IMR-90 (cell line): ENCODE measurements at regions not wholly inside any gene's neighbourhood (a gene's known extent, or its start where the extent isn't known, plus 50 kb on each side); places are given as distances from the start of the nearest gene placed in this dataset.

Experiments
- ATAC-seq: fragments of 200-7000 bp; cut with Tn5 transposase; 2 replicates; pipeline ENCODE4 v1.9.1; 2020; ENCODE audit warnings: low read depth, mild to moderate bottlenecking, moderate library complexity
- BruUV-seq: library from RNA; stranded (reverse); fragments of 400-500 nt; replicated peaks from 2 replicates; lab custom pipeline; 2021; lab: Mats Ljungman, UMichigan
- CTCF ChIA-PET: fragments of 300-600 bp; formaldehyde crosslinking; extraction: SDS; loops from one replicate; lab custom pipeline; 2021; ENCODE audit warnings: antibody characterized with exemption; lab: Yijun Ruan, JAX
- POLR2A ChIA-PET: fragments of 300-600 bp; sonication (Branson Sonifier 250); formaldehyde crosslinking; loops from one replicate; lab custom pipeline; 2022; ENCODE audit warnings: antibody characterized with exemption; ENCODE audit not compliant: unreplicated experiment; lab: Charles Lee
- DNase-seq: peaks from one replicate; pipeline ENCODE4 v3.0.0; 2013
- H2AFZ ChIP-seq: replicated peaks from 2 replicates; pipeline ENCODE3; 2013; ENCODE audit warnings: low read length, mild to moderate bottlenecking; ENCODE audit not compliant: poor library complexity
- H2AK5ac ChIP-seq: 2 replicates; pipeline ENCODE4 v1.6.1; 2013; ENCODE audit warnings: low read depth, low read length, inconsistent platforms
- H2AK9ac ChIP-seq: replicated peaks from 2 replicates; pipeline ENCODE3; 2013; ENCODE audit warnings: mild to moderate bottlenecking, low read depth, low read length, moderate library complexity; ENCODE audit not compliant: poor library complexity
- H2BK120ac ChIP-seq: 2 replicates; pipeline ENCODE4 v1.6.1; 2013; ENCODE audit warnings: low read depth, low read length, inconsistent platforms
- H2BK15ac ChIP-seq: 3 replicates; pipeline ENCODE4 v1.6.1; 2013; ENCODE audit warnings: low read depth, low read length, inconsistent platforms
- H2BK20ac ChIP-seq: 2 replicates; pipeline ENCODE4 v1.6.1; 2013; ENCODE audit warnings: low read depth, mild to moderate bottlenecking, inconsistent platforms, low read length, moderate library complexity
- H2BK5ac ChIP-seq: 2 replicates; pipeline ENCODE4 v1.6.1; 2013; ENCODE audit warnings: mild to moderate bottlenecking, low read depth, low read length, inconsistent platforms; ENCODE audit not compliant: poor library complexity, severe bottlenecking
- H3K14ac ChIP-seq: replicated peaks from 2 replicates; pipeline ENCODE4 v1.6.1; 2013; ENCODE audit warnings: low read depth, low read length, inconsistent platforms
- H3K18ac ChIP-seq: 2 replicates; pipeline ENCODE4 v1.6.1; 2013; ENCODE audit warnings: low read depth, low read length, control low read depth
- H3K23ac ChIP-seq: 2 replicates; pipeline ENCODE4 v1.6.1; 2013; ENCODE audit warnings: low read depth, low read length, inconsistent platforms
- H3K27ac ChIP-seq: 2 replicates; pipeline ENCODE4 v1.5.1; 2013; ENCODE audit warnings: mild to moderate bottlenecking, control low read depth, low read length; ENCODE audit not compliant: insufficient read depth
- H3K27me3 ChIP-seq: 2 replicates; pipeline ENCODE4 v1.6.1; 2013; ENCODE audit warnings: low read length; ENCODE audit not compliant: control insufficient read depth, insufficient read depth
- H3K36me3 ChIP-seq: 2 replicates; pipeline ENCODE4 v1.6.1; 2013; ENCODE audit warnings: low read length, mixed read lengths; ENCODE audit not compliant: control insufficient read depth, insufficient read depth
- H3K4ac ChIP-seq: 2 replicates; pipeline ENCODE4 v1.6.1; 2013; ENCODE audit warnings: low read depth, low read length, inconsistent platforms
- H3K4me1 ChIP-seq: 2 replicates; pipeline ENCODE4 v1.6.1; 2013; ENCODE audit warnings: low read length, mixed read lengths; ENCODE audit not compliant: control insufficient read depth, insufficient read depth
- H3K4me2 ChIP-seq: 2 replicates; pipeline ENCODE4 v1.6.1; 2013; ENCODE audit warnings: low read depth, mild to moderate bottlenecking, control low read depth, low read length, moderate library complexity
- H3K4me3 ChIP-seq: 2 replicates; pipeline ENCODE4 v1.5.1; 2013; ENCODE audit warnings: low read depth, mild to moderate bottlenecking, control low read depth, low read length, moderate library complexity; ENCODE audit not compliant: insufficient read depth
- H3K56ac ChIP-seq: 2 replicates; pipeline ENCODE4 v1.6.1; 2013; ENCODE audit warnings: low read length, inconsistent platforms; ENCODE audit not compliant: insufficient read depth; ENCODE audit errors: extremely low read depth
- H3K79me1 ChIP-seq, 2 experiments: 2 replicates each; pipeline ENCODE4 v1.6.1; 2013; ENCODE audit warnings: low read length in 2 of 2, inconsistent platforms in 1 of 2, low read depth in 1 of 2
- H3K9ac ChIP-seq: 2 replicates; pipeline ENCODE4 v1.6.1; 2013; ENCODE audit warnings: low read depth, low read length, control low read depth
- H3K9me1 ChIP-seq: 2 replicates; pipeline ENCODE4 v1.6.1; 2013; ENCODE audit warnings: low read length, inconsistent platforms; ENCODE audit not compliant: insufficient read depth
- H3K9me3 ChIP-seq: 2 replicates; pipeline ENCODE4 v1.6.1; 2013; ENCODE audit warnings: low read length; ENCODE audit not compliant: control insufficient read depth, insufficient read depth
- H4K20me1 ChIP-seq: 2 replicates; pipeline ENCODE4 v1.6.1; 2013; ENCODE audit warnings: low read length, inconsistent platforms; ENCODE audit not compliant: insufficient read depth
- H4K5ac ChIP-seq: 2 replicates; pipeline ENCODE4 v1.6.1; 2013; ENCODE audit warnings: mild to moderate bottlenecking, low read depth, low read length, control low read depth
- H4K8ac ChIP-seq, 2 experiments: 2 replicates each; pipeline ENCODE4 v1.6.1; 2013; ENCODE audit warnings: low read depth in 2 of 2, low read length in 2 of 2, control low read depth in 1 of 2, inconsistent platforms in 1 of 2
- H4K91ac ChIP-seq: 2 replicates; pipeline ENCODE4 v1.6.1; 2013; ENCODE audit warnings: low read depth, low read length, inconsistent platforms; ENCODE audit not compliant: insufficient read depth
- CEBPB ChIP-seq: IDR thresholded peaks from 2 replicates; pipeline ENCODE4 v1.6.1; 2012; ENCODE audit warnings: low read depth, low read length, improper control_type of control experiment
- CHD1 ChIP-seq: IDR thresholded peaks from 2 replicates; pipeline ENCODE4 v1.6.1; 2012; ENCODE audit warnings: low read depth, low read length, improper control_type of control experiment
- CTCF ChIP-seq: conservative IDR thresholded peaks from 2 replicates; pipeline ENCODE4 v1.5.1; 2012; ENCODE audit warnings: mild to moderate bottlenecking, low read depth, low read length, improper control_type of control experiment
- MAZ ChIP-seq: IDR thresholded peaks from 2 replicates; pipeline ENCODE4 v1.6.1; 2012; ENCODE audit warnings: low read depth, mild to moderate bottlenecking, low read length, improper control_type of control experiment, moderate library complexity, borderline replicate concordance
- NFE2L2 ChIP-seq: fragments of 150-350 bp; IDR thresholded peaks from 2 replicates; pipeline ENCODE4 v1.6.1; 2016; ENCODE audit warnings: low read depth, mild to moderate bottlenecking, low read length
- POLR2A ChIP-seq: IDR thresholded peaks from 2 replicates; pipeline ENCODE4 v1.6.1; 2012; ENCODE audit warnings: mild to moderate bottlenecking, low read depth, low read length
- RAD21 ChIP-seq: IDR thresholded peaks from 2 replicates; pipeline ENCODE4 v1.6.1; 2012; ENCODE audit warnings: low read length, improper control_type of control experiment
- SMC3 ChIP-seq: fragments of 150-350 bp; IDR thresholded peaks from 2 replicates; pipeline ENCODE4 v1.6.1; 2016; ENCODE audit warnings: low read depth, mild to moderate bottlenecking, antibody characterized with exemption, low read length, moderate library complexity
- WGBS, 2 experiments: methylation state at CpG; one replicate each; pipeline versions ENCODE4 v1.1.5 to v1.1.7; 2013; ENCODE audit warnings: missing lambda C conversion rate in 2 of 2; ENCODE audit not compliant: insufficient read length in 1 of 2; ENCODE audit errors: extremely low coverage in 2 of 2; 5-methylcytosine and 5-hydroxymethylcytosine counted together
- dilution Hi-C: fragments of 300-500 bp; cut with HindIII; formaldehyde crosslinking; loops from one replicate; pipeline ENCODE4 v1.14.3; 2018; ENCODE audit warnings: low sequenced_read_pairs; ENCODE audit not compliant: unreplicated experiment
- in situ Hi-C: fragments of 300-500 bp; cut with MboI; formaldehyde crosslinking; loops from 3 replicates; pipeline ENCODE4 v1.14.3; 2019; ENCODE audit warnings: low sequenced_read_pairs, inconsistent platforms, mixed read lengths
- intact Hi-C: fragments of 100-400 bp; cut with micrococcal nuclease; formaldehyde crosslinking; loops from 2 replicates; pipeline ENCODE4 v1.10.0; 2022

- Histone ChIP-seq H4K5ac (no peak overlapping the region), H3K23ac (no peak overlapping the region), H2BK20ac (no peak overlapping the region), H3K18ac (no peak overlapping the region), H2BK15ac (no peak overlapping the region), H2AK5ac (no peak overlapping the region), H4K8ac (no peak overlapping the region), H2BK5ac (no peak overlapping the region), H4K91ac (no peak overlapping the region), H3K36me3 (no peaks in the 10 kb centered on the region), H3K9me1 (no peaks in the 10 kb centered on the region; the same call in 1 of the 2 replicates), H3K4ac (no peak overlapping the region), H3K9me3 (peaks cover under 1% of the 10 kb centered on the region; the same call in 1 of the 2 replicates), H3K56ac (no peak overlapping the region), H3K27ac (no peak overlapping the region), H4K20me1 (no peaks in the 10 kb centered on the region), H2BK120ac (no peak overlapping the region), H2AFZ (no peak overlapping the region), H3K4me3 (no peak overlapping the region), H3K14ac (no peak overlapping the region), H3K27me3 (no peaks in the 10 kb centered on the region), H3K4me2 (no peak overlapping the region), H2AK9ac (no peak overlapping the region), H3K9ac (no peak overlapping the region), H3K4me1 (no peaks in the 10 kb centered on the region), H3K79me1 (no peaks in the 10 kb centered on the region)
- TF ChIP-seq POLR2A, result no peak
- no peak for TF ChIP-seq RAD21
- TF ChIP-seq CTCF, result no peak
- TF ChIP-seq MAZ, result no peak
- TF ChIP-seq SMC3, result no peak
- TF ChIP-seq CEBPB, result no peak
- TF ChIP-seq CHD1, result no peak
- TF ChIP-seq NFE2L2, result no peak
- ChIA-PET POLR2A (no interaction called here), CTCF (no interaction called here)
- ATAC-seq (no peak), DNase-seq (no peak)
- intact Hi-C loops (no loop called here), dilution Hi-C loops (no loop called here), in situ Hi-C loops (no loop called here)
- no TSS peak for BruUV-seq
- WGBS, 2 experiments, result no CpG with 5 or more reads among the region's 2 CpGs
These were observed 127.9 kb upstream of the TOP1 start for GRCh38 chr20:40900666-40901215.
